HG02973 (cell line): ENCODE measurements at regions not wholly inside any gene's neighbourhood (a gene's known extent, or its start where the extent isn't known, plus 50 kb on each side); places are given as distances from the start of the nearest gene placed in this dataset.
"Not testable (repeated sequence)": the region's sequence is repeated elsewhere in the genome, so short reads cannot be mapped to it uniquely, and the experiment has no call there.

Experiments
- ATAC-seq: cut with Tn5 transposase; IDR thresholded peaks from one replicate; pipeline ENCODE4 v1.9.1; 2021; ENCODE audit warnings: moderate library complexity; ENCODE audit not compliant: unreplicated experiment

- no peak for ATAC-seq
These were observed 268.9 kb upstream of the SMIM21 start for GRCh38 chr18:75696391-75696790.

- ATAC-seq = no peak
These were observed 266.8 kb upstream of the SMIM21 start for GRCh38 chr18:75694292-75694691.

DNA sequence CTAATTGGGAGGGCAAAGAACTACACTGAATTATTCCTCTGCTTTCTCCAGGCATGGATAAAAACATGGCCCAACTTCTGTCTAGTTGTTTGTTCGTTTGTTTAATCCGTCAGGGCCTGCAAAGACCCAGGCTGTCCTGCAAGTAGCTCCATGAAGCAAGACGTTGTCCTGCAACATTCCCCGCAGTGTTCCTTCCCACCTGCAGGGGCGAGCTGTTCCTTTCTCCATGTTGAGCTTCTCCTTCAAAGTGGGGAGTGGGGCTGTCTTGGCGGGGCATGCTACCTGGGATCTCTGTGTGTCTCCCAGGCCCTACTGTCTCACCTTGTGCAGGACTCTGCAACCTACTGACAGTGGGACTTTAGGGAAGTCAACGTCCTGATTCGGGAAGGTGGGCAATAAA is 264.0 kb upstream of the SMIM21 start:
- ATAC-seq = no peak

DNA sequence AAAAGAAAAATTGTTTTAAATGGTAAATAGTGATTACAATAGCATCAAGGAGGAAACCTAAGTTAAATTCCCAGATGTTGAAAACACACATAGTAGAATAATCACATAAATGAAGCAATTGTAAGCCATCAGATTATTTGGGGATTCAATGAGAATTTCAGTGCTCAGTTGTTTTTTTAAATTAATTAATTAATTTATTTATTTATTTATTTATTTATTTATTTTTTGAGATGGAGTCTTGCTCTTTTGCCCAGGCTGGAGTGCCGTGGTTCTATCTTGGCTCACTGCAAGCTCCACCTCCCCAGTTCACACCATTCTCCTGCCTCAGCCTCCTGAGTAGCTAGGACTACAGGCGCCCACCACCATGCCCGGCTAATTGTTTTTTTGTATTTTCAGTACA is 262.8 kb upstream of the SMIM21 start:
- not testable (repeated sequence) for ATAC-seq

DNA sequence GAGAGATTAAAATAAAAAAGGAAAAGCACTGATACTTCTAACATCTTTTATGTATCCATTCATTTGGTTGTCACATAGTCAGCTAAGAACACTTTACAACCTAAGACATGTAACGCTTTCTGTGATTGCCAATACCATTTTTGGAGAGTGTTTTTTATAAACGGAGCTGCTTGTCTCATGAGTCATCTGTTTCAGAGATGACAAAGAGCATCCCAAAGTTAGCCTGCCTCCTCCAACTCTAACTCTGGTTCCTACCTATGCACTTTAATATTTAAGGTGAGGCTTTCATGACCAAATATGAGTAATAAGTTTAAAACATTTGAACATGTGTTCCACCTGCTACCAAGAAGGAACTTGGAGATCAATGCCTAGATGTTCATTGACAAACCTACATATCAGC is 260.1 kb upstream of the SMIM21 start:
- ATAC-seq = no peak

- no peak for ATAC-seq
These were observed 255.9 kb upstream of the SMIM21 start for GRCh38 chr18:75683426-75683825.

- ATAC-seq = no peak
These were observed 254.1 kb upstream of the SMIM21 start for GRCh38 chr18:75681538-75682115.

DNA sequence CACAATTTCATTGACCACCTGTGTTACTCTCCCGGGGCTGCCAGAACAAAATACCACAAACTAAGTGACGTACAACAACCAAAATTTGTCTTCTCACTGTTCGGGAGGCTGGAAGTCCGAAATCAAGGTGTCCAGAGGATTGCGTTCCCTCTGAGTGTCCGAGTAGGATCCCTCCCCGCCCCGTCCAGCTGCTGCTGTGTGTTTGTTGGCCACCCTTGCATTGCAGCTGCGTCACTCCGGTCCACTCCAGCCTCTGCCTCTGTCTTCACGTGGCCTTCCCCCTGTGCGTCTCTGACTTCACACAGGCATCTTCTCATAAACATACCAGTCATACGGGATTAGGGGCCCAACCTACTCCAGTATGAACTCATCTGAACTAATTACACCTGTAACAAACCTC is 251.8 kb upstream of the SMIM21 start:
- ATAC-seq = no peak

DNA sequence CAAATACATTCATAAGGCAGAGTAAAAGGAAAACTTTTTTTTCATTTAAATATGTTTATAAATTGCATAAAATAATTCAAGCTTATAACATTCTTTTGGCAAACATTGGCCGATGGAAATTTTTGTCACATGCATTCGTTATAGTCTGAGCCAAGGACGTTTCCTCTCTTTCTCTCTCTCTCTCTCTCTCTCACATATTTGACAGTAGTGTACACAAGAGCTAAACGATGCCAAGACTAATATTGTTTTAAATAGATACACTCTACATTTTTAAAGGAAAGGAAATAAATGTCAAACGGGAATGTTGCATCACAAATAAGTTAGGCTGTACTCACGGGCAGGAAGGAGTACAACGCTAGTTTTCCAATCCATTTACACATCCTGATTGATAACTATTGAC is 251.1 kb upstream of the SMIM21 start:
- no peak for ATAC-seq

DNA sequence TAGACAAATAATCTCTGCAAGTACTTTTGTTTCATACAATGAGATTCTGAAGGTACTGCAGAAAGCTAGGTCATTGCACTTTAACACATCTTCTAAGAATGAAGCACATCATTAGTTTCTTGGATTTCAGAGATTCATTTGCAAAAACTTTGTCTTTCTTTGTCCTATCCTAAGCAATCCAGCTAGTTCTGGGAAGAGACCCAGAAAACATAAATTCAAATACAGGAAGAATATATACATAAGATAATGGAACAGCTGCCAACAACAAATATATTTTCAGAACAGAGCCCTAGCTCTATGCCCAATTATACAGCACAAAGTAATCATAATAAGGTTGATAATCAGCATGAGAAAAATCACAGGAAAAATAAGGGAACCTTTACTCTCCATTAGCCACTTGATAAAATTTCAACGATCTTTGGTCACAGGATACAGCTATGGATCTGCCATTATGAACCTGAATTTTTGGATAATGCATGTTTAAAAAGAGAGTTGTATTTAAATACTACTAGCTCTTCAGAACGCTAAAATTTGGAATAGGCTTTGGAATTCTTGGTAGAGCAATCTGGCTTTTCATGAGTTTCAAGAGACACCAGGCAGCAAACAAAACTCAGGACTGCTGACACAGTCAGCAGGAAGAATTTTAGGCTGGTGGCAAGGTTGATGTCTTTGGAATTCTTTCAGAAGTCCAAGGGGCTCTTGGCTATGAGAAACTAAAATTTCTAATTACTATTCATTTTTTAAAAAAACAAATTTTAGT is 250.4 kb upstream of the SMIM21 start:
- no peak for ATAC-seq

GRCh38 chr18:75660932-75661331 is 233.4 kb upstream of the SMIM21 start:
- no peak for ATAC-seq

GRCh38 chr18:75659535-75660023 is 232.1 kb upstream of the SMIM21 start:
- ATAC-seq = no peak

GRCh38 chr18:75658330-75658729 is 230.8 kb upstream of the SMIM21 start:
- no peak for ATAC-seq

DNA sequence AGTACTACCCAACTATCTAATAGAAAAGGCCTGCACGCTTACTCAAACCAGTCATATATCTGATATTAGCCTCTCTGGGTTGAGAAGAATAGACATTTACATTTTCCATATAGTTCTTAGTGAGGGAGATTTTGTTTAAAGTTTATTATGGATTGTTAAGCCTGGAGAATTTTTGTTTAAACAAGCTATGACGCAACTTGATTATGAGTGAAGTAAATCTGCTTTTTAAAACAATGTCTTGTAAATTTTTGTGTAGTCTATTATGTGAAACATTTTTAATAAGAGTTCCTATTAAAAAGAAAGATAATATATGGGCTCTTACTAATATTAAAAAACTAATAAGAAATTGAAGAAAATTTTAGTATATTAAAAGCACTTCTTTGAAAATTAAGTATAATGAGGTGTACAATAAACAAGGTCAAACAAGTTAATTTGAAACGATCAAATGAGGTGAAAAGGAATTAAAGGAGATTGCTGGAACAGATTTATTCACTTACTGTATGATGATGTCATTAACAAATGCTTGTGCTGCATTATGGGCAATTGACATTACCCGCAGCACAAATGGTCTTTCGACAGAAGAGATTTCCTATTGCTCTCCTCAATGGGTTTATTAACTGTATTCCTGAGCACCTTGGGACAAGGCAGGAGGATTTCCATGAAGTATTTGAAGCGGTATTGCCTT is 229.2 kb upstream of the SMIM21 start:
- ATAC-seq = no peak

DNA sequence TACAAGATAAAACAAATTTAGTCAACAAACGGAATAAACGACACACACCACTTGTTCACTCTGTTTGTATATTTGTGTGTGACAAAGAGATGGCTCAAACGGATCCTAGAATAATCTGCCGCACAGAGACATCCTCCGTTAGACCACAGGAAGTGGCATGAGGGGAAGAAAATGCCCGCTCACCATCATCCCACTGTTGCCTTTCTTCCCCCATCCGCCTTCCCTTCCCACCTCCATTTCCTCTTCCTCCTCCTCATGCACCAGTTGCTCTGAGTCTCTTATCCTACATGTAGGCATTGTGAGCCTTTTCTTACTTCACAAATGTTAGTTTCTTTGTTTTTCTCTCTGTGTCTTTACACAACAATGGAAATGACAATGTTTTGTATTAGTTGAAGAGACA is 228.5 kb upstream of the SMIM21 start:
- ATAC-seq = no peak

GRCh38 chr18:75654851-75655751 is 227.6 kb upstream of the SMIM21 start:
- ATAC-seq = no peak

GRCh38 chr18:75654386-75654785 is 226.9 kb upstream of the SMIM21 start:
- ATAC-seq = no peak

DNA sequence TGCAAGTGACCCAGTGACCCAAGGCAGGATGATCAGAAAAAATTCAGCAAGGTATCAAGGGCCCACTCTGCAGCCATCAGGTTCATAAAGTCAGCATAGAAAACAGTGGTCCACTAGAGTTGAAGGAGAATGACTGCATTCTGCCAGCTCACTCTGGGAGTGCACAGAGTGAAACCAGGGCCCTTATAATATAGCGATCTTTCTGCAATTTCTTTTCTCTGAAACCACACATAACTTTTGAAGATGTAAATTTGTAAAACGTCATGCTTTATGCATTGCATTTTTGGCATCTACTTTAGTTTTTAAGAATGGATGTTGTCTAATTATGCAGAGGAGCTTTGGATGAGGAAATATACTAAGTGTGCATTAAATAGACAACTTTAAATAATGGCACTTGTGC is 225.0 kb upstream of the SMIM21 start:
- no peak for ATAC-seq

DNA sequence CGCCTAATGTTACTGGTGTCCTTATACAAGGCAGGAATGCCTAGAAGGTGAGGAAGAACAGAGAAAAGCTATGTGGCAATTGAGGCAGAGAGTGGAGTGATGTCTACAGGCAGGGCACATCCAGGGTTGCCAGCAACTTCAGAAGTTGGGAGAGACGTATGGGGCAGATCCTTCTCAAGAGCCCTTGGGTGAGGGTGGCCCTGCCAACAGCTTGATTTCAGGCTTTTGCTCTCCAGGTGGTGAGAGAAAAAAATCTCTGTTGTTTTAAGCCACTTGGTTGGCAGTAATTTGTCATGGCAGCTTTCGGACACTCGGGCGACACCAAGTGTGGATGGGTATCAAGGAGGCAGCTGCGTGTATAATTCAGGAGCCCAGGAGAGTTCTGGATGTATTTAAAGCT is 217.4 kb upstream of the SMIM21 start:
- ATAC-seq = no peak

- ATAC-seq = no peak
These were observed 215.6 kb upstream of the SMIM21 start for GRCh38 chr18:75643083-75643482.

GRCh38 chr18:75639472-75639831 is 211.9 kb upstream of the SMIM21 start:
- ATAC-seq = no peak
